ENCODE measurements at regions not wholly inside any gene's neighbourhood (a gene's known extent, or its start where the extent isn't known, plus 50 kb on each side); places are given as distances from the start of the nearest gene placed in this dataset.
"Not testable (repeated sequence)": the region's sequence is repeated elsewhere in the genome, so short reads cannot be mapped to it uniquely, and the experiment has no call there.

- no peak for DNase-seq (ENCODE audit: low spot score)
Measured at GRCh38 chr14:71396050-71396677, 488.9 kb downstream of the PCNX1 start.

- no peak for DNase-seq (ENCODE audit: low spot score)
Measured at GRCh38 chr14:71397371-71397770, 490.1 kb downstream of the PCNX1 start.

- no peak for DNase-seq (ENCODE audit: low spot score)
Measured at GRCh38 chr14:71398450-71398849, 491.2 kb downstream of the PCNX1 start.

GRCh38 chr14:71399057-71399487 is 491.8 kb downstream of the PCNX1 start:
- DNase-seq (ENCODE audit: low spot score), result no peak

GRCh38 chr14:71400871-71401321 is 493.6 kb downstream of the PCNX1 start:
- peak; percentile 13 for DNase-seq (ENCODE audit: low spot score)

GRCh38 chr14:71402415-71402814 is 495.2 kb downstream of the PCNX1 start:
- not testable (repeated sequence) for DNase-seq (ENCODE audit: low spot score)

- DNase-seq (ENCODE audit: low spot score), result peak; percentile 12
Measured at GRCh38 chr14:71403656-71404055, 496.4 kb downstream of the PCNX1 start.

- no peak for DNase-seq (ENCODE audit: low spot score)
Measured at GRCh38 chr14:71405676-71406075, 498.4 kb downstream of the PCNX1 start.

- DNase-seq (ENCODE audit: low spot score), result no peak
Measured at GRCh38 chr14:71408362-71409030, 501.2 kb downstream of the PCNX1 start.

- no peak for DNase-seq (ENCODE audit: low spot score)
Measured at GRCh38 chr14:71410578-71411284, 503.5 kb downstream of the PCNX1 start.

GRCh38 chr14:71411285-71411595 is 504.0 kb downstream of the PCNX1 start:
- DNase-seq (ENCODE audit: low spot score), result no peak

GRCh38 chr14:71411738-71412137 is 504.5 kb downstream of the PCNX1 start:
- no peak for DNase-seq (ENCODE audit: low spot score)

- no peak for DNase-seq (ENCODE audit: low spot score)
Measured at GRCh38 chr14:71414631-71415403, 507.6 kb downstream of the PCNX1 start.

GRCh38 chr14:71415404-71415690 is 508.1 kb downstream of the PCNX1 start:
- DNase-seq (ENCODE audit: low spot score), result peak; percentile 74

- DNase-seq (ENCODE audit: low spot score), result no peak
Measured at GRCh38 chr14:71416392-71416791, 509.1 kb downstream of the PCNX1 start.

GRCh38 chr14:71418532-71419245 is 511.4 kb downstream of the PCNX1 start:
- DNase-seq (ENCODE audit: low spot score), result no peak

- DNase-seq (ENCODE audit: low spot score), result no peak
Measured at GRCh38 chr14:71423481-71423880, 508.7 kb upstream of the RGS6 start.

GRCh38 chr14:71424941-71425340 is 507.3 kb upstream of the RGS6 start:
- no peak for DNase-seq (ENCODE audit: low spot score)

GRCh38 chr14:71426001-71426400 is 506.2 kb upstream of the RGS6 start:
- no peak for DNase-seq (ENCODE audit: low spot score)

GRCh38 chr14:71429902-71430301 is 502.3 kb upstream of the RGS6 start:
- DNase-seq (ENCODE audit: low spot score), result no peak

GRCh38 chr14:71430321-71430677 is 501.9 kb upstream of the RGS6 start:
- no peak for DNase-seq (ENCODE audit: low spot score)

GRCh38 chr14:71430678-71431376 is 501.4 kb upstream of the RGS6 start:
- DNase-seq (ENCODE audit: low spot score), result no peak

Measured in GM03348 (cell line).